ENCODE measurements at regions not wholly inside any gene's neighbourhood (a gene's known extent, or its start where the extent isn't known, plus 50 kb on each side); places are given as distances from the start of the nearest gene placed in this dataset.

DNA sequence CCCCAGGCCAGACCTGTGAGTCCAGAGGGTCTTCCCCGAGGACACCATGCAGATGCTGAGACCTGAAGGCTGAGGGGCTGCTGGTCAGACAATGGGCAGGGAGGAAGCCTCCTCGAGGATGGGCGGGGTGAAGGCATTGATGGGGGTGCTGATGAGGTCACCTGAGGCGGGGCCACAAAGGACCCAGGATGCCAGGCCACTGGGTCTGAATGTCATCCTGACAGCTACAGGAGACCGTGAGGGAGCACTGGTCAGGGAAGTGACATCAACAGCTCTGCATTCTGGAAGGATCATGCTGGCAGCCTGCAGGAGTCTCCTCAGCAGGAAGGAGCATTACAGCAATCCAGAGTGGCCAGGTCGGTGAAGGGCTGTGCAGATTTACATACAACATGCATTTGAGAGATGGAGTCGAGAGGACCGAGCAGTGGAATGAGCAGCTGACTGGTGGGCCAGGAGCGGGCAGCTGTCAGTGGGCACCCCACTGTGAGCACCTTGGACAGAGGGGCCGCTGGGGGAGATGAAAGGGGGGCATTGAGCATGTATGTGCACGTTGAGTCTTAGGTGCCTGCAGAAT is 77.7 kb upstream of the ADAMTS2 start:
- DNase-seq = no peak
- Histone ChIP-seq H3K36me3 (no peaks in the 10 kb centered on the region), H3K4me3 (no peak overlapping the region), H3K27ac (no peak overlapping the region), H3K4me1 (no peaks in the 10 kb centered on the region), H3K9me3 (no peaks in the 10 kb centered on the region), H3K27me3 (no peaks in the 10 kb centered on the region), H3K9ac (ENCODE audit: low read depth in 2 of 2, low read length in 2 of 2) (no peak overlapping the region)
- intact Hi-C loops (cut with DNase I) = no loop called here
- TF ChIP-seq, protein P1, sequence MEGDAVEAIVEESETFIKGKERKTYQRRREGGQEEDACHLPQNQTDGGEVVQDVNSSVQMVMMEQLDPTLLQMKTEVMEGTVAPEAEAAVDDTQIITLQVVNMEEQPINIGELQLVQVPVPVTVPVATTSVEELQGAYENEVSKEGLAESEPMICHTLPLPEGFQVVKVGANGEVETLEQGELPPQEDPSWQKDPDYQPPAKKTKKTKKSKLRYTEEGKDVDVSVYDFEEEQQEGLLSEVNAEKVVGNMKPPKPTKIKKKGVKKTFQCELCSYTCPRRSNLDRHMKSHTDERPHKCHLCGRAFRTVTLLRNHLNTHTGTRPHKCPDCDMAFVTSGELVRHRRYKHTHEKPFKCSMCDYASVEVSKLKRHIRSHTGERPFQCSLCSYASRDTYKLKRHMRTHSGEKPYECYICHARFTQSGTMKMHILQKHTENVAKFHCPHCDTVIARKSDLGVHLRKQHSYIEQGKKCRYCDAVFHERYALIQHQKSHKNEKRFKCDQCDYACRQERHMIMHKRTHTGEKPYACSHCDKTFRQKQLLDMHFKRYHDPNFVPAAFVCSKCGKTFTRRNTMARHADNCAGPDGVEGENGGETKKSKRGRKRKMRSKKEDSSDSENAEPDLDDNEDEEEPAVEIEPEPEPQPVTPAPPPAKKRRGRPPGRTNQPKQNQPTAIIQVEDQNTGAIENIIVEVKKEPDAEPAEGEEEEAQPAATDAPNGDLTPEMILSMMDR (IDR thresholded peaks at IDR 0.05) = no peak

DNA sequence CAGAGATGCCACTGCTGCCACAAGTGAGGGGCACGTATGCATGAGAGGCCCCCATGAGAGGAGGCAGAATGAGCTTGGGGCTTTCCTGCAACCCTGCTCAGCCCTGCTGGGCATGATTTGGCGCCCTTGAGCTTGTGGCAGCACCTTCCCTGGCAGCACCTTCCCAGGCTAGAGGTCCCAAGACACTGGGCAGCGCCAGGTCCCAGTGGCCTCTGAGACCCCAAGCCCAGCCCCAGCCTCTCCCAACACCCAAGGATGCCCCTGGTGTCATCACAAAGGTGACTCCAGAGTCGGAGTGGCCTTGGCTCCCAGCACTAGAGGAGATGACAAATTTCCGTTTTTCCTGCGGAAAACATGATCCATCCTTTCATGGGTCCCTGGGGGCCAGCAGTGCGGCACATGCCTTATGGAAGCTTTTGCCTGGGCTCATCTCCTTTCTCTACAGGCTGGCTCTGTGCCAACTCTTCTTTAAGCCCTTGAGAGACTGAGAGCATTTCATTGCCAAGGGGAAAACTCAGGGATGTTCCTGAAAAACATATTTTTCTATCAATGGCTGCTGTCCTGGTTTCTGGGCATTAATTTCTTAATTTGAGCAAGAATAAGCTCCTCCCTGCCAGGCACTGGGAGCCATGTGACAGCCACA is 77.1 kb upstream of the ADAMTS2 start:
- TF ChIP-seq, protein P1 (IDR thresholded peaks at IDR 0.05) = no peak
- H3K9me3 ChIP-seq = no peaks in the 10 kb centered on the region
- H3K9ac ChIP-seq (ENCODE audit: low read depth in 2 of 2, low read length in 2 of 2) = no peak overlapping the region
- intact Hi-C loops (cut with DNase I) = no loop called here
- H3K36me3 ChIP-seq = no peaks in the 10 kb centered on the region
- no peak for DNase-seq
- H3K4me1 ChIP-seq = no peaks in the 10 kb centered on the region
- no peak overlapping the region for H3K4me3 ChIP-seq
- no peak overlapping the region for H3K27ac ChIP-seq
- H3K27me3 ChIP-seq = no peaks in the 10 kb centered on the region

DNA sequence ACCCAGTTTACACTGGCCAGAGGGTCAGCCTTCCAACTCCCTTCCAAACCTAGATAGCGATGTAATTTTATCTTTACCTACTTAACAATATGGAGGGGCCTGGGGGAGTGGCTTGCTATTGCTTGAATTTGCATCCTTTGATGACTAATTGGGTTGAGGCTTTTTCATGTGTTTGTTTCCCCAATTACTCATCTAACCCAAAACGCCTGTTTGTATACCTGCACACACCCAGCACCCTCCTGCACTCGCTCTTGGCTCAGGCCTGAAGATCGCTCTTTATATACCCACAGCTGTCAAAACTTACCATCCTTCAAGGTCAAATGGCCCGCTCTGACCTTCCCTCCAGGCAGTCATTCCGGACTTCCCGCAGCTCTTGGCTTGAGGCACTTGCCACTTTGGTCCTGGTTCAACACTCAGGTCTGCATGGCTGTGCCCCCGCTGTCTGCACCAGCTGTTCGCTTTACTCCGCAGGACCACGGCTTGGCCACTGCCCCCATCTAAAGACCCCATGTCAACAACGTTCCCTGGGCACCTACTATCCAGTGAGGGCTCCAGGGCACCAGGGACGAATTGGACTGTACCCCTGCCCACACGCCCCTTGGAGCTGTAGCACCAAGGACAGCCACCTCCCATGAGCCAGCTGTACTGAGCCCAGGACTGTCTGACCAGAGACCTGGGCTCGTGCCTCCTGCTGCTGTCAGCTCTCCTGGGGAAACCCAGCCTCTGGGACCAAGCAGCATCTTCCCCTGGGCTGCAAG is 76.1 kb upstream of the ADAMTS2 start:
- Histone ChIP-seq H3K4me1 (no peaks in the 10 kb centered on the region), H3K4me3 (no peak overlapping the region), H3K27me3 (no peaks in the 10 kb centered on the region), H3K9me3 (no peaks in the 10 kb centered on the region), H3K9ac (ENCODE audit: low read depth in 2 of 2, low read length in 2 of 2) (no peak overlapping the region), H3K36me3 (no peaks in the 10 kb centered on the region), H3K27ac (no peak overlapping the region)
- TF ChIP-seq, protein P1 (IDR thresholded peaks at IDR 0.05) = no peak
- intact Hi-C loops (cut with DNase I) = no loop called here
- DNase-seq = no peak

DNA sequence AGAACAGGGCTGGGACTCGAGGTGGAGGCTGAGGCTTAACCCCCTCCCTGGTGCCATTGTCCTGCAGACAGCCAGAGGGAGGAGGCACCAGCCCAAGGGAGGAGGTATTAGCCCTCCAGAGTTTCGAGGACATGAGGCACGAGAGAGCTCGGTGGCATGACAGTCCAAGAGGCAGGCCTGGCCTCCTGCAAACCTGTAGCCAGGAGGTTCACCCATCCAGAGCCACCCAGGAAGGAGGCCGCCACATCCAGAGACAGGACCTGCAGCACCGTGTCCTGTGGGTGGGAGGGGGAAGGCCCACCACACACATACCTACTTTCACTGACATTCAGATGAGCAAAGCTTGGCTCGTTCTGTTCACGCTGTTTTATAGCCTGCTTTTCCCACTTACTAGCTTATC is 75.2 kb upstream of the ADAMTS2 start:
- no peak overlapping the region for H3K27ac ChIP-seq
- no peak for DNase-seq
- no peak overlapping the region for H3K9ac ChIP-seq (ENCODE audit: low read depth in 2 of 2, low read length in 2 of 2)
- H3K9me3 ChIP-seq = no peaks in the 10 kb centered on the region
- H3K36me3 ChIP-seq = no peaks in the 10 kb centered on the region
- intact Hi-C loops (cut with DNase I) = no loop called here
- no peak overlapping the region for H3K4me3 ChIP-seq
- H3K4me1 ChIP-seq = no peaks in the 10 kb centered on the region
- TF ChIP-seq, protein P1 (IDR thresholded peaks at IDR 0.05) = no peak
- H3K27me3 ChIP-seq = no peaks in the 10 kb centered on the region

DNA sequence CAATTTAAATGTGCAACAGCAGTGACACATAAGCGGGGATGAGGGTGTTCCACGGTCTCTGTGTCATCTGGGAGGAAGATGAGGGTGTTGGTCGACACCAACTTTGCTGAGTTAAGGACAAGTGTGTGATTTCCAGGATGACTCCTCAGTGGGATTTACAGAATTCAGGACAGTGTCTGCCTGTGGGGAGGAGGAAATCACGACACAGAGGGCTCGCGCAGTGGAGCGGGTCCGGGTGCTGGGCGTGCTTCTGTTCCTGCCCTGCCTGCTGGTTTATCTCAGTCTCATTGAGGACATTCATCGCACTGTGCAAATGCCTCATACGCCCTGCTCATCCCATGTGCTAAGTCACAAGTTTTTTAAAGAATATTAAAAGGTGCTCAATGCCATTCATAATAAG is 73.7 kb upstream of the ADAMTS2 start:
- intact Hi-C loops (cut with DNase I) = no loop called here
- Histone ChIP-seq H3K36me3 (no peaks in the 10 kb centered on the region), H3K9ac (ENCODE audit: low read depth in 2 of 2, low read length in 2 of 2) (no peak overlapping the region), H3K9me3 (no peaks in the 10 kb centered on the region), H3K4me1 (no peaks in the 10 kb centered on the region), H3K27ac (no peak overlapping the region), H3K4me3 (no peak overlapping the region), H3K27me3 (no peaks in the 10 kb centered on the region)
- DNase-seq = no peak
- TF ChIP-seq, protein P1 (IDR thresholded peaks at IDR 0.05) = no peak

All from colonic mucosa (tissue), 4 donors.